SK-N-SH (cell line): ENCODE measurements at regions not wholly inside any gene's neighbourhood (a gene's known extent, or its start where the extent isn't known, plus 50 kb on each side); places are given as distances from the start of the nearest gene placed in this dataset.

ENCODE experiments used
- CTCF ChIA-PET: fragments of 300-600, 350-600 bp; formaldehyde crosslinking; extraction: SDS; loops from one replicate; lab custom pipeline; 2021; lab: Yijun Ruan, JAX
- POLR2A ChIA-PET: fragments of 350-600 bp; sonication (Branson Sonifier 250); formaldehyde crosslinking; extraction: SDS; loops from one replicate; lab custom pipeline; 2020; ENCODE audit warnings: antibody characterized with exemption, inconsistent platforms; lab: Yijun Ruan, JAX
- DNase-seq: peaks from one replicate; pipeline ENCODE4 v3.0.0; 2012
- H2AFZ ChIP-seq: fragments of 200-600 bp; sonication (generic); 2 replicates; pipeline ENCODE4 v1.8.1; 2016; ENCODE audit warnings: antibody characterized with exemption, mild to moderate bottlenecking, low read depth
- H3F3A ChIP-seq: fragments of 200-600 bp; sonication (generic); replicated peaks from 2 replicates; pipeline ENCODE3; 2016; ENCODE audit warnings: antibody characterized with exemption, mild to moderate bottlenecking; ENCODE audit not compliant: insufficient read depth
- H3K27ac ChIP-seq, 2 experiments: fragments of 200-500 bp in 1 of 2; fragments of 200-600 bp in 1 of 2; sonication (Bioruptor generic) in 1 of 2; sonication (generic), shearing (Covaris generic) in 1 of 2; 2 replicates each; pipeline versions ENCODE4 v1.5.1 to v1.6.1; 2014 to 2016; ENCODE audit warnings: low read depth in 2 of 2, inconsistent platforms in 1 of 2, low read length in 1 of 2, mild to moderate bottlenecking in 1 of 2, mixed read lengths in 1 of 2
- H3K27me3 ChIP-seq: fragments of 200-600 bp; sonication (generic), shearing (Covaris generic); 2 replicates; pipeline ENCODE4 v1.6.1; 2016; ENCODE audit warnings: mixed run types; ENCODE audit not compliant: insufficient read depth
- H3K36me3 ChIP-seq, 2 experiments: fragments of 200-500 bp in 1 of 2; fragments of 200-600 bp in 1 of 2; sonication (Bioruptor generic) in 1 of 2; sonication (generic) in 1 of 2; replicated peaks in 1 of 2; 2 replicates each; pipeline versions ENCODE3 to v1.5.1; 2014 to 2016; ENCODE audit warnings: low read length in 1 of 2, mild to moderate bottlenecking in 1 of 2; ENCODE audit not compliant: insufficient read depth in 2 of 2, control insufficient read depth in 1 of 2
- H3K4me1 ChIP-seq, 2 experiments: fragments of 200-500 bp in 1 of 2; fragments of 200-600 bp in 1 of 2; sonication (Bioruptor generic) in 1 of 2; sonication (generic), shearing (Covaris generic) in 1 of 2; 2 replicates each; pipeline versions ENCODE4 v1.5.1 to v1.6.1; 2014 to 2016; ENCODE audit warnings: low read depth in 1 of 2, low read length in 1 of 2, mixed run types in 1 of 2; ENCODE audit not compliant: insufficient read depth in 2 of 2, control insufficient read depth in 1 of 2
- H3K4me2 ChIP-seq: fragments of 200-600 bp; sonication (generic), shearing (Covaris generic); 2 replicates; pipeline ENCODE4 v1.6.1; 2017; ENCODE audit warnings: mixed run types
- H3K4me3 ChIP-seq, 2 experiments: fragments of 200-500 bp in 1 of 2; fragments of 200-600 bp in 1 of 2; sonication (Bioruptor generic) in 1 of 2; sonication (generic), shearing (Covaris generic) in 1 of 2; 2 replicates each; pipeline versions ENCODE4 v1.5.1 to v1.8.1; 2014 to 2016; ENCODE audit warnings: low read depth in 2 of 2, inconsistent platforms in 1 of 2, low read length in 1 of 2, mild to moderate bottlenecking in 1 of 2, mixed read lengths in 1 of 2, moderate library complexity in 1 of 2
- H3K79me2 ChIP-seq: fragments of 200-600 bp; sonication (generic); 2 replicates; pipeline ENCODE4 v1.8.1; 2017; ENCODE audit warnings: mild to moderate bottlenecking; ENCODE audit not compliant: insufficient read depth
- H3K9ac ChIP-seq: fragments of 200-600 bp; sonication (generic); 2 replicates; pipeline ENCODE4 v1.6.1; 2017; ENCODE audit warnings: mixed run types
- H3K9me2 ChIP-seq: fragments of 200-600 bp; sonication (generic); 2 replicates; pipeline ENCODE4 v1.6.1; 2017; ENCODE audit warnings: mixed run types
- H3K9me3 ChIP-seq: fragments of 200-600 bp; sonication (generic); 2 replicates; pipeline ENCODE4 v1.6.1; 2017; ENCODE audit warnings: mixed run types, mild to moderate bottlenecking, moderate library complexity
- H4K20me1 ChIP-seq: fragments of 200-600 bp; sonication (generic); 2 replicates; pipeline ENCODE4 v1.6.1; 2017; ENCODE audit warnings: mild to moderate bottlenecking, mixed run types; ENCODE audit not compliant: insufficient read depth
- CHD2 ChIP-seq: fragments of 150-350 bp; IDR thresholded peaks from 2 replicates; pipeline ENCODE4 v1.6.1; 2018; ENCODE audit warnings: low read length; ENCODE audit not compliant: partially characterized antibody
- EZH2phosphoT487 ChIP-seq: fragments of 200-600 bp; sonication (generic); IDR thresholded peaks from 2 replicates; pipeline ENCODE4 v1.6.1; 2017; ENCODE audit warnings: low read depth, mixed run types, mild to moderate bottlenecking, antibody characterized with exemption, moderate library complexity, borderline replicate concordance
- FOSL2 ChIP-seq: IDR thresholded peaks from 2 replicates; pipeline ENCODE4 v1.4.0; 2012; ENCODE audit warnings: low read depth, mild to moderate bottlenecking, moderate library complexity, borderline replicate concordance
- FOXJ3 ChIP-seq: sonication (generic); formaldehyde crosslinking; IDR thresholded peaks from 2 replicates; pipeline ENCODE4 v1.5.1; 2020; ENCODE audit warnings: mild to moderate bottlenecking, missing genetic modification reagents
- GATA2 ChIP-seq: sonication (generic); formaldehyde crosslinking; IDR thresholded peaks from 2 replicates; pipeline ENCODE4 v1.5.0; 2020; ENCODE audit warnings: mild to moderate bottlenecking, missing genetic modification reagents
- IRF3 ChIP-seq: fragments of 150-350 bp; IDR thresholded peaks from 2 replicates; pipeline ENCODE4 v1.6.1; 2016; ENCODE audit warnings: mild to moderate bottlenecking, low read depth, low read length
- MEF2A ChIP-seq: IDR thresholded peaks from 2 replicates; pipeline ENCODE4 v1.4.0; 2012; ENCODE audit warnings: low read depth, borderline replicate concordance
- MXI1 ChIP-seq: IDR thresholded peaks from 2 replicates; pipeline ENCODE4 v1.6.1; 2012; ENCODE audit warnings: mild to moderate bottlenecking, low read depth, low read length, improper control_type of control experiment
- SIN3A ChIP-seq: IDR thresholded peaks from 2 replicates; pipeline ENCODE4 v1.6.1; 2012; ENCODE audit warnings: low read depth, mild to moderate bottlenecking, low read length, moderate library complexity, borderline replicate concordance
- TCF12 ChIP-seq: IDR thresholded peaks from 2 replicates; pipeline ENCODE4 v1.4.0; 2012
- ZBTB33 ChIP-seq: IDR thresholded peaks from 2 replicates; pipeline ENCODE4 v1.4.0; 2012; ENCODE audit warnings: low read depth, borderline replicate concordance
- TF ChIP-seq, protein P1 (sequence below): IDR thresholded peaks from 2 replicates; pipeline ENCODE4 v1.6.1; 2012; ENCODE audit warnings: mild to moderate bottlenecking, low read depth, low read length, moderate library complexity

GRCh38 chr12:127556231-127556886 lies 710.6 kb upstream of the TMEM132C start:
- POLR2A ChIA-PET: no interaction called here
- TF ChIP-seq TCF12: no peak
- TF ChIP-seq ZBTB33: no peak
- TF ChIP-seq IRF3: no peak
- TF ChIP-seq, protein P1, sequence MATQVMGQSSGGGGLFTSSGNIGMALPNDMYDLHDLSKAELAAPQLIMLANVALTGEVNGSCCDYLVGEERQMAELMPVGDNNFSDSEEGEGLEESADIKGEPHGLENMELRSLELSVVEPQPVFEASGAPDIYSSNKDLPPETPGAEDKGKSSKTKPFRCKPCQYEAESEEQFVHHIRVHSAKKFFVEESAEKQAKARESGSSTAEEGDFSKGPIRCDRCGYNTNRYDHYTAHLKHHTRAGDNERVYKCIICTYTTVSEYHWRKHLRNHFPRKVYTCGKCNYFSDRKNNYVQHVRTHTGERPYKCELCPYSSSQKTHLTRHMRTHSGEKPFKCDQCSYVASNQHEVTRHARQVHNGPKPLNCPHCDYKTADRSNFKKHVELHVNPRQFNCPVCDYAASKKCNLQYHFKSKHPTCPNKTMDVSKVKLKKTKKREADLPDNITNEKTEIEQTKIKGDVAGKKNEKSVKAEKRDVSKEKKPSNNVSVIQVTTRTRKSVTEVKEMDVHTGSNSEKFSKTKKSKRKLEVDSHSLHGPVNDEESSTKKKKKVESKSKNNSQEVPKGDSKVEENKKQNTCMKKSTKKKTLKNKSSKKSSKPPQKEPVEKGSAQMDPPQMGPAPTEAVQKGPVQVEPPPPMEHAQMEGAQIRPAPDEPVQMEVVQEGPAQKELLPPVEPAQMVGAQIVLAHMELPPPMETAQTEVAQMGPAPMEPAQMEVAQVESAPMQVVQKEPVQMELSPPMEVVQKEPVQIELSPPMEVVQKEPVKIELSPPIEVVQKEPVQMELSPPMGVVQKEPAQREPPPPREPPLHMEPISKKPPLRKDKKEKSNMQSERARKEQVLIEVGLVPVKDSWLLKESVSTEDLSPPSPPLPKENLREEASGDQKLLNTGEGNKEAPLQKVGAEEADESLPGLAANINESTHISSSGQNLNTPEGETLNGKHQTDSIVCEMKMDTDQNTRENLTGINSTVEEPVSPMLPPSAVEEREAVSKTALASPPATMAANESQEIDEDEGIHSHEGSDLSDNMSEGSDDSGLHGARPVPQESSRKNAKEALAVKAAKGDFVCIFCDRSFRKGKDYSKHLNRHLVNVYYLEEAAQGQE: no peak
- TF ChIP-seq MXI1: no peak
- no peak for TF ChIP-seq EZH2phosphoT487
- TF ChIP-seq GATA2 (CRISPR knock-in tag): no peak
- TF ChIP-seq SIN3A: no peak
- no peak for TF ChIP-seq MEF2A
- TF ChIP-seq FOXJ3 (CRISPR knock-in tag): no peak
- no peak for TF ChIP-seq FOSL2
- TF ChIP-seq CHD2: no peak
- Histone ChIP-seq H3K27me3 (no peaks in the 10 kb centered on the region), H3K4me1 (no peaks in the 10 kb centered on the region), H3K79me2 (no peaks in the 10 kb centered on the region), H3K27ac (no peak overlapping the region), H4K20me1 (no peaks in the 10 kb centered on the region), H3F3A (no peaks in the 10 kb centered on the region), H3K36me3 (no peaks in the 10 kb centered on the region), H3K9ac (no peak overlapping the region), H3K9me3 (no peaks in the 10 kb centered on the region), H3K4me2 (no peak overlapping the region), H3K4me3 (no peak overlapping the region), H2AFZ (no peak overlapping the region), H3K9me2 (no peaks in the 10 kb centered on the region)
- DNase-seq: no peak
- CTCF ChIA-PET: no interaction called here
